D721Med (cell line): ENCODE measurements at regions not wholly inside any gene's neighbourhood (a gene's known extent, or its start where the extent isn't known, plus 50 kb on each side); places are given as distances from the start of the nearest gene placed in this dataset.

Experiments used
- DNase-seq: peaks from one replicate; pipeline ENCODE4 v3.0.0; 2011; ENCODE audit warnings: low spot score; ENCODE audit not compliant: insufficient read length
- FAIRE-seq: peaks from 2 replicates; lab custom pipeline; 2011; peaks lifted over from hg19 to GRCh38; lab: Jason Lieb, UNC
- TF ChIP-seq, protein P1 (sequence below): IDR thresholded peaks from 2 replicates; pipeline ENCODE4 v1.5.1; 2012; ENCODE audit warnings: mild to moderate bottlenecking, control low read depth; ENCODE audit not compliant: insufficient read depth; ENCODE audit errors: missing control alignments

DNA sequence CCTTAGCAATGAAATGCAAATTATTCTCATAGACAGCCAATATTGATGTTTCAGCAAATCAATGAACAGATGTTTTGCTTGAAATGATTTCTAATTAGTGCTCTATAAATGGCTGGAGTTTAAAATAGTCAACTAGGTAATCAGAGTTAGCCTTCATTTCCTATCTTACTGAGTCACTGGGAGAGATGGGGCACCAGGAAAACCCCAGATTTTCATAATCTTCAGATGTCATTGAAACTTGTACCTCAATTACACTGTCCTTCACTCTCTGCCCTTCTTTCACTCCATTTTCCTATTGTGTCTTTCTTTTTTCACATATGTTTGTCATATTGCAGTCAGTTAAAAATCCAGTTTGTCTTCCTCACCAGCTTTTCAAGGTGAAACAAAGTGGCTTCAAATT lies 92.7 kb downstream of the C12orf75 start:
- FAIRE-seq: no peak
- TF ChIP-seq, protein P1, sequence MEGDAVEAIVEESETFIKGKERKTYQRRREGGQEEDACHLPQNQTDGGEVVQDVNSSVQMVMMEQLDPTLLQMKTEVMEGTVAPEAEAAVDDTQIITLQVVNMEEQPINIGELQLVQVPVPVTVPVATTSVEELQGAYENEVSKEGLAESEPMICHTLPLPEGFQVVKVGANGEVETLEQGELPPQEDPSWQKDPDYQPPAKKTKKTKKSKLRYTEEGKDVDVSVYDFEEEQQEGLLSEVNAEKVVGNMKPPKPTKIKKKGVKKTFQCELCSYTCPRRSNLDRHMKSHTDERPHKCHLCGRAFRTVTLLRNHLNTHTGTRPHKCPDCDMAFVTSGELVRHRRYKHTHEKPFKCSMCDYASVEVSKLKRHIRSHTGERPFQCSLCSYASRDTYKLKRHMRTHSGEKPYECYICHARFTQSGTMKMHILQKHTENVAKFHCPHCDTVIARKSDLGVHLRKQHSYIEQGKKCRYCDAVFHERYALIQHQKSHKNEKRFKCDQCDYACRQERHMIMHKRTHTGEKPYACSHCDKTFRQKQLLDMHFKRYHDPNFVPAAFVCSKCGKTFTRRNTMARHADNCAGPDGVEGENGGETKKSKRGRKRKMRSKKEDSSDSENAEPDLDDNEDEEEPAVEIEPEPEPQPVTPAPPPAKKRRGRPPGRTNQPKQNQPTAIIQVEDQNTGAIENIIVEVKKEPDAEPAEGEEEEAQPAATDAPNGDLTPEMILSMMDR: no peak

DNA sequence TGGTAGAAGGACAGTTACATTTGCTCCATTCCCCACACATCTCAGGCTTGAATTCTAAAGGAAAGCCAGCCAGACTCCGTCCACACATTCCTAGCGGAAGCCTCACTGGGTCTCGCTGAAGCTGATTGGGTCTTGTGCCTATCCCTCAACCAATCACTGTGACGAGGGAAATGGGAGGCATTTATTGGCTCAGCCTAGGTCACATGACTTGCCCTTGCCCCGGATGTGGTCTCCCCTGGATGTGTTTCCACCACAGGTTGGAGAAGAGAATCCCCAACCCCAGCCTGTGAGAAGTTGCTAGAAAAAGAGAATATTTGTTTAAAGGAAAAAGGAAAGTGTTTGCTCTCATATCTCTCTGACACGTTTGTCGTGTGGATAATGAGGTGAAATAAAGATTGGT lies 93.4 kb downstream of the C12orf75 start:
- FAIRE-seq (no peak), DNase-seq (no peak)
- TF ChIP-seq, protein P1: no peak

More for the DNA sequence above, 92.7 kb downstream of the C12orf75 start:
- DNase-seq: no peak

DNA sequence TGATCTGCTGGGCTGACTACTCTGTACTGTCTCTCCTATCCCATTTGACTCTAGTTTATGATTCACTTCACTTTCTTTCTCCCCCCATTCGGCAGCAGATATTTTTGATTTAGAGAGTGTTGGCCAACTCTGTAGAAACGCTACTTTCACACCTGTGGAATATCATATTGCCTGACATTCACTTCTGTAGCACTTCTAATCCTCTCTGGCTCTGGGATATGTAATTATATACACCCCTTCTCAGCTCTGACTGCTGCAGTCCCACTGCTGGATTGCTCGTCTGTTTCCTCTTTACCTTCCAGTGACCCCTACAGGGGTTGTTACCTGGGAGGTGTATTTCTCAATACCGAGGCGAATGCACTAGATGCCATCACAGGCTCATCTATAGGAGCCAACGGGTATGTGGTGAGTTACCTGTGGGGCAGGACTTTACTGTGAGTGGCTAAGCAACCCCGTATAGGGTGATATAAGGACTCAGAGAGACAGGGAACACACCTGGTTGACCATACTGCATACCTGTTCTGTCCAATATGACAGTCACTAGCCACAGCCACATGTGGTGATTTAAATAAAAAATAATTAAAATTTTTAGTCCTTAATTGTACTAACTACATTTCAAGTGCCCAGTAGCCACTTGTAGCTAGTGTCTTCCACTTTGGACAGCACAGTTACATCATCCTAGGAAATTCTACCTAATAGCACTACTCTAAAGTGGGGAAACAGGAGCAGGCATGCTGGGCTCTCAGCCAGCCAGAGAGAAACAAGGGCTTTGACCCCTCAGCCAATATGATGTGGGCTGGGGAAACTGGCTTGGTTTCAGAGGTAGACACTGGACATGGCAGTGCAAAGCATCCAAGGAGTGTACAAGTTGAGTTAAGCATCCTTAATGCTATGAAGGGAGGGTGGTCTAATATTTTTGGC lies 95.0 kb downstream of the C12orf75 start:
- FAIRE-seq (no peak), DNase-seq (no peak)

DNA sequence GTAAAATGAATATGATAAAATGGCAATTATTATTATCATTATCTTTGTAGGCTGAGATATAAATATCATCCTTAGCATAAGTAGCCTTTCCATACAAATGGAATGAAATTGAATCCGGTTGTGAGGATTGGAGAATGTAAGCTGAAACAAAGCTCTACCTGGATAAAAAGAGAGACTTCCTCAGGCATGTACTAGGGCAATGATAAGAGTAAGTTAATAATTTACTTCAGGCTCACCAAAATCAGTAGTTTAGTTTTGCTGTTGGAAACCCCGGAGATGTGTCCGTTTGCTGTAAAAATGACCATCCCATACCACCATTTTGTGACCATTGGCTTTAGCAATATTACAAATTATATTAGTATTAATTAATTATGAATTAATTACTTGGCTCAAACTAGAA lies 96.3 kb downstream of the C12orf75 start:
- FAIRE-seq (no peak), DNase-seq (no peak)
- TF ChIP-seq, protein P1: no peak

More for the DNA sequence above, 95.0 kb downstream of the C12orf75 start:
- TF ChIP-seq, protein P1: no peak

DNA sequence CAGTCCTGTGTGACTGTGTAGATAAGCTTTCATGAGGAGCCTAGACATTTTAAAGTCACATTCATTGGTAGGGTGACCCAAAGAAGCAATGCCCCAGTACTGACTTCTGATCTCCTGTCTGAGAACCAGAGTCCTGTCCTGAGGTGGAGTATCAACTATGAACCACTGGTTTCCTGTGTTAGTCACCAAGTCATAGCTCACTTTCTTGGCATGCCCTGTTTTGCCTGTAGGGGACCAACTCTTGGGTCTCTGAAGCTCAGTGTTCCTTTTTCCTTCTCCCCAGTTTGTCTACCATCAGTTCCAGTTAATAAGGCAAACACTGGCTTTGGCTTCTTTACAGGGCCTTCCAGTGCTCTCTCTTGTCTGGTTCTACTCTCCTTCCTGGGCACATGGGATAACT lies 97.4 kb downstream of the C12orf75 start:
- TF ChIP-seq, protein P1: no peak
- FAIRE-seq (no peak), DNase-seq (no peak)

DNA sequence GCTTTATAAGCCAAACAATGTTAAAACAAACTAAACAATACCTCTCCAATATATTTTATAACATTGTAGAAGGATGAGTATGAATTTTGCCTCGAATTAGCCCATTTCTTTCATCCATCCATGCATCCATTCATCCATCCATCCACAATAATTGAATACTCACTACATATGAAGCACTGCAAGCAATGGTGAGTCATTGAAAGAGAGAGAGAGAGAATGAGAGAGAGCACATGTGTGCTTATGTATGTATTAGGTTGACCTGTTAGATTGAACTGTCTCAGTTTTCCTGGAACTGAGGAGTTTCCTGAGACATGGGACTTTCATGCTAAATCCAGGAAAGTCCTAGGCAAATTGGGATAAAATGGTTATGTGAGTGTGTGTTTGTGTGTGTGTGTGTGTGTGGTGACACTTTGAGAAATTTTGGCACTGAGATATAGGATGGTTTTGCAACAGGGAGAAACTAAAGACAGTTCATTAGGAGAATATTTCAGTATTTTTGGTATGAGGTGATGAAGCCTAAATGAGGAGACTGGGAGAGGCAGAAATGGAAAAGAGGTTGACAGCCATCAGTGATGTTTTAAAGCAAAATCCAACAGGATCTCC lies 98.4 kb downstream of the C12orf75 start:
- TF ChIP-seq, protein P1: no peak
- DNase-seq (no peak), FAIRE-seq (no peak)
